H1 (cell line): ENCODE measurements at regions not wholly inside any gene's neighbourhood (a gene's known extent, or its start where the extent isn't known, plus 50 kb on each side); places are given as distances from the start of the nearest gene placed in this dataset.
"Not testable (repeated sequence)": the region's sequence is repeated elsewhere in the genome, so short reads cannot be mapped to it uniquely, and the experiment has no call there.

ENCODE experiments used
- CTCF ChIA-PET: fragments of 300-600 bp; sonication (Branson Sonifier 250); formaldehyde crosslinking; loops from one replicate; lab custom pipeline; 2021; ENCODE audit not compliant: partially characterized antibody; lab: Charles Lee
- POLR2A ChIA-PET: fragments of 300-600 bp; sonication (Branson Sonifier 250); formaldehyde crosslinking; loops from one replicate; lab custom pipeline; 2021; ENCODE audit warnings: inconsistent platforms; ENCODE audit not compliant: partially characterized antibody; lab: Charles Lee
- DNase-seq, 2 experiments: peaks; one replicate each; pipeline versions ENCODE4 v3.0.0 to v3.0.0-alpha.2; 2010 to 2022; ENCODE audit warnings: low spot score in 2 of 2, low read depth in 1 of 2, mixed read lengths in 1 of 2
- FAIRE-seq: peaks from 2 replicates; lab custom pipeline; 2011; peaks lifted over from hg19 to GRCh38; lab: Jason Lieb, UNC
- H2AFZ ChIP-seq: 2 replicates; pipeline ENCODE4 v1.8.1; 2012; ENCODE audit warnings: low read length, inconsistent platforms
- H2AK5ac ChIP-seq: 2 replicates; pipeline ENCODE4 v1.6.1; 2013; ENCODE audit warnings: low read depth, low read length
- H2BK120ac ChIP-seq: replicated peaks from 2 replicates; pipeline ENCODE3; 2013; ENCODE audit warnings: low read depth, low read length, inconsistent platforms
- H2BK12ac ChIP-seq: 2 replicates; pipeline ENCODE4 v1.6.1; 2013; ENCODE audit warnings: low read depth, low read length
- H2BK15ac ChIP-seq: 2 replicates; pipeline ENCODE4 v1.6.1; 2013; ENCODE audit warnings: low read length
- H2BK20ac ChIP-seq: 2 replicates; pipeline ENCODE4 v1.6.1; 2013; ENCODE audit warnings: low read length
- H2BK5ac ChIP-seq: 2 replicates; pipeline ENCODE4 v1.6.1; 2013; ENCODE audit warnings: low read depth, low read length
- H3K14ac ChIP-seq: 2 replicates; pipeline ENCODE4 v1.6.1; 2013; ENCODE audit warnings: inconsistent platforms; ENCODE audit not compliant: insufficient read length
- H3K18ac ChIP-seq: 2 replicates; pipeline ENCODE4 v1.6.1; 2013; ENCODE audit warnings: low read length; ENCODE audit errors: extremely low read depth
- H3K23ac ChIP-seq: 2 replicates; pipeline ENCODE4 v1.6.1; 2013; ENCODE audit warnings: inconsistent platforms; ENCODE audit not compliant: insufficient read length
- H3K23me2 ChIP-seq: 2 replicates; pipeline ENCODE4 v1.6.1; 2013; ENCODE audit warnings: low read depth, low read length
- H3K27ac ChIP-seq: 2 replicates; pipeline ENCODE4 v1.6.1; 2011; ENCODE audit warnings: low read depth, low read length, inconsistent platforms
- H3K27me3 ChIP-seq, 4 experiments: replicated peaks in 1 of 4; 1 replicate in 1 of 4; 2 replicates in 3 of 4; pipeline versions ENCODE4 v1.6.1 to v1.8.1; 2011 to 2013; ENCODE audit warnings: low read length in 3 of 4, mild to moderate bottlenecking in 3 of 4, inconsistent platforms in 2 of 4, mixed read lengths in 2 of 4, moderate library complexity in 1 of 4; ENCODE audit not compliant: control insufficient read depth in 3 of 4, insufficient read depth in 3 of 4; ENCODE audit errors: extremely low read depth in 1 of 4
- H3K36me3 ChIP-seq, 4 experiments: 2 replicates each; pipeline versions ENCODE4 v1.6.1 to v1.8.1; 2011 to 2013; ENCODE audit warnings: mild to moderate bottlenecking in 4 of 4, low read length in 3 of 4, moderate library complexity in 2 of 4, control low read depth in 1 of 4, inconsistent platforms in 1 of 4; ENCODE audit not compliant: insufficient read depth in 4 of 4, control insufficient read depth in 2 of 4
- H3K4ac ChIP-seq: replicated peaks from 2 replicates; pipeline ENCODE3; 2013; ENCODE audit warnings: low read length, low read depth, mixed read lengths, inconsistent platforms; ENCODE audit not compliant: insufficient read length
- H3K4me1 ChIP-seq, 4 experiments: replicated peaks in 1 of 4; 1 replicate in 1 of 4; 2 replicates in 3 of 4; pipeline versions ENCODE4 v1.6.1 to v1.8.1; 2011 to 2013; ENCODE audit warnings: low read length in 3 of 4, inconsistent platforms in 2 of 4, mixed read lengths in 1 of 4; ENCODE audit not compliant: insufficient read depth in 4 of 4, control insufficient read depth in 3 of 4
- H3K4me2 ChIP-seq, 2 experiments: 2 replicates each; pipeline versions ENCODE4 v1.6.1 to v1.8.1; 2011 to 2013; ENCODE audit warnings: low read depth in 2 of 2, low read length in 2 of 2, control low read depth in 1 of 2, inconsistent platforms in 1 of 2, mild to moderate bottlenecking in 1 of 2; ENCODE audit not compliant: insufficient read depth in 1 of 2
- H3K4me3 ChIP-seq, 4 experiments: fragments of 200-600, 300-600 bp in 1 of 4; sonication (generic), shearing (Covaris generic), sonication (Bioruptor Twin) in 1 of 4; 2 replicates each; pipeline versions ENCODE4 v1.5.1 to v1.8.1; 2011 to 2016; ENCODE audit warnings: low read length in 4 of 4, low read depth in 3 of 4, control low read depth in 2 of 4, inconsistent platforms in 2 of 4, mild to moderate bottlenecking in 2 of 4, mixed read lengths in 1 of 4, moderate library complexity in 1 of 4; ENCODE audit not compliant: insufficient read depth in 2 of 4; ENCODE audit errors: extremely low read depth in 1 of 4
- H3K56ac ChIP-seq: replicated peaks from 2 replicates; pipeline ENCODE3; 2013; ENCODE audit warnings: low read depth, mild to moderate bottlenecking, mixed read lengths, low read length, inconsistent platforms; ENCODE audit not compliant: insufficient read length
- H3K79me1 ChIP-seq: 2 replicates; pipeline ENCODE4 v1.6.1; 2013; ENCODE audit warnings: low read depth, low read length, control low read depth
- H3K79me2 ChIP-seq, 2 experiments: 2 replicates each; pipeline versions ENCODE4 v1.6.1 to v1.8.1; 2012 to 2013; ENCODE audit warnings: low read length in 2 of 2, mild to moderate bottlenecking in 2 of 2, inconsistent platforms in 1 of 2; ENCODE audit not compliant: insufficient read depth in 2 of 2, control insufficient read depth in 1 of 2
- H3K9ac ChIP-seq, 4 experiments: replicated peaks in 1 of 4; 1 replicate in 1 of 4; 2 replicates in 3 of 4; pipeline versions ENCODE4 v1.6.1 to v1.8.1; 2011 to 2013; ENCODE audit warnings: low read depth in 3 of 4, low read length in 3 of 4, control low read depth in 2 of 4, mild to moderate bottlenecking in 2 of 4, moderate library complexity in 2 of 4, inconsistent platforms in 1 of 4; ENCODE audit errors: extremely low read depth in 1 of 4
- H3K9me3 ChIP-seq, 2 experiments: 2 replicates each; pipeline versions ENCODE4 v1.6.1 to v1.8.1; 2012 to 2013; ENCODE audit warnings: mild to moderate bottlenecking in 2 of 2, moderate library complexity in 2 of 2, control low read depth in 1 of 2, inconsistent platforms in 1 of 2, low read depth in 1 of 2, low read length in 1 of 2, mixed read lengths in 1 of 2; ENCODE audit not compliant: insufficient read depth in 2 of 2
- H4K20me1 ChIP-seq, 2 experiments: replicated peaks in 1 of 2; 2 replicates each; pipeline versions ENCODE3 to v1.8.1; 2011 to 2013; ENCODE audit warnings: inconsistent platforms in 2 of 2, low read length in 2 of 2, mild to moderate bottlenecking in 1 of 2; ENCODE audit not compliant: insufficient read depth in 2 of 2, control insufficient read depth in 1 of 2
- H4K5ac ChIP-seq: 2 replicates; pipeline ENCODE4 v1.6.1; 2013; ENCODE audit warnings: low read length, low read depth, mixed read lengths, inconsistent platforms; ENCODE audit not compliant: insufficient read length
- H4K8ac ChIP-seq: 2 replicates; pipeline ENCODE4 v1.8.0; 2013; ENCODE audit warnings: mild to moderate bottlenecking, moderate library complexity, low read length, inconsistent platforms; ENCODE audit not compliant: insufficient read depth; ENCODE audit errors: extremely low read depth
- H4K91ac ChIP-seq: replicated peaks from 2 replicates; pipeline ENCODE3; 2013; ENCODE audit warnings: low read length, mixed read lengths, inconsistent platforms; ENCODE audit not compliant: insufficient read length
- WGBS, 2 experiments: shearing (Covaris generic) in 1 of 2; methylation state at CpG; one replicate each; pipeline versions ENCODE4 v1.1.6 to v1.1.7; 2013 to 2015; ENCODE audit warnings: low lambda C conversion rate in 2 of 2, mixed read lengths in 2 of 2, inconsistent platforms in 1 of 2, low coverage in 1 of 2, missing lambda C conversion rate in 1 of 2; ENCODE audit not compliant: insufficient replicate concordance in 2 of 2, insufficient coverage in 1 of 2, insufficient read length in 1 of 2; ENCODE audit errors: extremely low coverage in 1 of 2, missing lambda C conversion rate in 1 of 2; 5-methylcytosine and 5-hydroxymethylcytosine counted together

DNA sequence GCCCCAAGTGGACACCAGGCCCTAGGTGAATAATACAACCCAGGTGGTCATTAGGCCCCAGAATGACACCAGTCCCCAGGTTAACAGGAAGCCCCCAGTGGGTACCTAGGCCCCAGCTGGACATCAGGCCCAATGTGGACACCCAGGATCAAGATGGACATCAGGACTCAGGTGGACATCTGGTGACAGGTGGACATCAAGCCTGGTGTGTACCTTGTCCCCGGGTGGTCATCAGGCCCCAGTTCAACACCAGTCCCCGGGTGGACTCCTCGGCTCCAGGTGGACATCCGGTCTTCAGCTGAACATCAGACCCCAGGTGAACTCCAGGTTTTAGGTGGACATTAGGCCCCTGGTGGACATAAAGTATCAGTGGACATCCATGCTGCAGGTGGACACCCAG lies 524.6 kb downstream of the FOXD4L4 start:
- no CpG with 5 or more reads among the region's 4 CpGs for WGBS, 2 experiments
- H3K79me2 ChIP-seq, H3K9ac ChIP-seq, H2BK20ac ChIP-seq, H3K27ac ChIP-seq, DNase-seq, H3K4me1 ChIP-seq, H3K14ac ChIP-seq, H3K23me2 ChIP-seq, H4K91ac ChIP-seq, H3K4ac ChIP-seq, H2BK5ac ChIP-seq, CTCF ChIA-PET, H2AFZ ChIP-seq, H3K56ac ChIP-seq, H3K4me3 ChIP-seq, FAIRE-seq, H2AK5ac ChIP-seq, H4K8ac ChIP-seq, H2BK12ac ChIP-seq, H4K20me1 ChIP-seq, H3K4me2 ChIP-seq, H3K23ac ChIP-seq, H3K27me3 ChIP-seq, H3K79me1 ChIP-seq, H2BK15ac ChIP-seq, H3K36me3 ChIP-seq, H2BK120ac ChIP-seq, H4K5ac ChIP-seq, POLR2A ChIA-PET, H3K18ac ChIP-seq: not testable (repeated sequence)
- H3K9me3 ChIP-seq, result peaks cover 0 to 24% of the 10 kb centered on the region in 2 experiments; a peak in 1 of 4 replicates

DNA sequence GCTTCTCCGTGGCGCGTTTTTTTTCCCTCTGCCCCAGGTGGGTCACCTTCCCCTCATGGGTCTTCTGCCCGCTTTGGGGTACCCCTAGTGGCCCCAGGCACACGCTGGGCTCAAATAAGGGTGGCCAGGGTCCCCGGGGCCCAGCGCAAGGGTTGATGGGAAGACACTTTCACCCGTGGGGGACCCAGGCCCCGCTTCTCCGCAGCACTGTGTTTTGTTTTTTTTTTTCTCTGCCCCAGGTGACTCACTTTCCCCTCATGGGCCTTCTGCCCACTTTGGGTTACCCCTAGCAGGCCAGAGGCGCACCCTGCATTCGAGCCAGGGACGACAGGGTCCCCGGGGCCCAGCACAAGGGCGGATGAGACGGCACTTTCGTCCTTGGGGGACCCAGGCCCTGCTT lies 526.7 kb downstream of the FOXD4L4 start:
- H2BK5ac ChIP-seq, H3K36me3 ChIP-seq, H3K9ac ChIP-seq, H3K4me1 ChIP-seq, H4K8ac ChIP-seq, FAIRE-seq, H2BK20ac ChIP-seq, H3K56ac ChIP-seq, H3K18ac ChIP-seq, H3K27ac ChIP-seq, H2AK5ac ChIP-seq, CTCF ChIA-PET, H3K23me2 ChIP-seq, H2BK120ac ChIP-seq, H3K23ac ChIP-seq, H4K91ac ChIP-seq, H2AFZ ChIP-seq, H3K4me3 ChIP-seq, H3K27me3 ChIP-seq, H3K4me2 ChIP-seq, H3K79me1 ChIP-seq, H3K4ac ChIP-seq, POLR2A ChIA-PET, DNase-seq, H4K5ac ChIP-seq, H3K14ac ChIP-seq, H3K79me2 ChIP-seq, H2BK12ac ChIP-seq, H2BK15ac ChIP-seq, H4K20me1 ChIP-seq: not testable (repeated sequence)
- 91% methylated on average over 14 of the region's 17 CpGs; no CpG with 5 or more reads in 1 of the 2 experiments for WGBS, 2 experiments
- H3K9me3 ChIP-seq, result peaks cover 0 to 35% of the 10 kb centered on the region in 2 experiments; a peak in 1 of 4 replicates
